Lung (tissue), 11 donors: ENCODE measurements at regions not wholly inside any gene's neighbourhood (a gene's known extent, or its start where the extent isn't known, plus 50 kb on each side); places are given as distances from the start of the nearest gene placed in this dataset.

Experiments
- ATAC-seq: fragments of 200-7000 bp; cut with Tn5 transposase; one replicate; pipeline ENCODE4 v1.9.1; 2020; ENCODE audit warnings: moderate number of reproducible peaks; ENCODE audit not compliant: insufficient read depth, low FRiP score
- DNase-seq, 3 donors: peaks; one replicate each; pipeline ENCODE4 v3.0.0-alpha.2; 2013 to 2017
- H3K27ac ChIP-seq, 2 donors: one replicate each; pipeline ENCODE4 v1.5.1; 2013; ENCODE audit warnings: mild to moderate bottlenecking in 2 of 2, moderate library complexity in 2 of 2, control low read depth in 1 of 2, inconsistent platforms in 1 of 2, low read depth in 1 of 2, low read length in 1 of 2
- H3K27me3 ChIP-seq, 3 donors: one replicate each; pipeline ENCODE4 v1.5.1; 2013; ENCODE audit warnings: low read length in 2 of 3; ENCODE audit not compliant: control insufficient read depth in 3 of 3, insufficient read depth in 3 of 3
- H3K36me3 ChIP-seq, 4 donors: one replicate each; pipeline ENCODE4 v1.5.1; 2013; ENCODE audit warnings: low read length in 4 of 4, mild to moderate bottlenecking in 1 of 4, moderate library complexity in 1 of 4; ENCODE audit not compliant: control insufficient read depth in 4 of 4, insufficient read depth in 4 of 4
- H3K4me1 ChIP-seq, 5 donors: one replicate each; pipeline ENCODE4 v1.5.1; 2013; ENCODE audit warnings: low read length in 5 of 5, mild to moderate bottlenecking in 2 of 5, moderate library complexity in 1 of 5; ENCODE audit not compliant: control insufficient read depth in 5 of 5, insufficient read depth in 5 of 5
- H3K4me3 ChIP-seq: one replicate; pipeline ENCODE4 v1.5.1; 2013; ENCODE audit warnings: mild to moderate bottlenecking, control low read depth, moderate library complexity
- H3K9ac ChIP-seq, 2 donors: one replicate each; pipeline ENCODE4 v1.5.1; 2013; ENCODE audit warnings: low read length in 2 of 2, control low read depth in 1 of 2; ENCODE audit not compliant: insufficient read depth in 1 of 2
- H3K9me3 ChIP-seq, 4 donors: one replicate each; pipeline ENCODE4 v1.5.1; 2013; ENCODE audit warnings: low read length in 3 of 4, mild to moderate bottlenecking in 1 of 4, moderate library complexity in 1 of 4; ENCODE audit not compliant: control insufficient read depth in 4 of 4, insufficient read depth in 3 of 4
- WGBS, 2 donors: extraction: QIAGEN DNeasy Blood & Tissue Kit; methylation state at CpG; one replicate each; pipeline ENCODE4 v1.1.7; 2013; 5-methylcytosine and 5-hydroxymethylcytosine counted together
- TF ChIP-seq, protein P1 (sequence below): IDR thresholded peaks from 2 replicates; pipeline ENCODE4 v1.5.1; 2012; ENCODE audit warnings: mild to moderate bottlenecking; ENCODE audit errors: control extremely low read depth, extremely low read depth
- donor health status: control.
- donor health status: control.
- donor health status: Bipolar disorder and iron deficiency.
- donor health status: healthy.
- donor health status: DM: yes; HTN: yes; CAD: no.

DNA sequence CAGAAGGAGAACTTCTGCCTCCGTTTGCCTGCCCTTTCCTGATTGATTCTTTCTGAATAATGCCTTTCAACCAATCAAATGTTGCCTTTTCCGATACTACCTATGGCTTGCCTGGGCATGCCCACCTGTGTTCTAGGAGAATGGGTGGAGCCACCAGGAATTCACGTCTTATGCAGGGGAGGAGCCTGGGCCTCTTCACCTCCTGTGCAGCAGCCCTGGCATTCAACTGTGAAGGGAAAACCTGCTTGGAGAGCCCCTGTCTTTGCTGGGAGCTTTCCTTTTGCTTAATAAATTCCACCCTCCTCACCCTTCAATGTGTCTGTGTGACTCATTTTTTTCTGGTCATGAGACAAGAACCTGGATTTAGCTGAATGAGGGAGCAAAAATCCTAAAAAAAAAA, 730.7 kb downstream of the UQCRFS1 start:
- no peak for ATAC-seq
- H3K9ac ChIP-seq: no peak overlapping the region
- no peak for DNase-seq
- peaks cover 0 to 4% (median 0%) of the 10 kb centered on the region in 5 donors for H3K4me1 ChIP-seq
- TF ChIP-seq, protein P1, sequence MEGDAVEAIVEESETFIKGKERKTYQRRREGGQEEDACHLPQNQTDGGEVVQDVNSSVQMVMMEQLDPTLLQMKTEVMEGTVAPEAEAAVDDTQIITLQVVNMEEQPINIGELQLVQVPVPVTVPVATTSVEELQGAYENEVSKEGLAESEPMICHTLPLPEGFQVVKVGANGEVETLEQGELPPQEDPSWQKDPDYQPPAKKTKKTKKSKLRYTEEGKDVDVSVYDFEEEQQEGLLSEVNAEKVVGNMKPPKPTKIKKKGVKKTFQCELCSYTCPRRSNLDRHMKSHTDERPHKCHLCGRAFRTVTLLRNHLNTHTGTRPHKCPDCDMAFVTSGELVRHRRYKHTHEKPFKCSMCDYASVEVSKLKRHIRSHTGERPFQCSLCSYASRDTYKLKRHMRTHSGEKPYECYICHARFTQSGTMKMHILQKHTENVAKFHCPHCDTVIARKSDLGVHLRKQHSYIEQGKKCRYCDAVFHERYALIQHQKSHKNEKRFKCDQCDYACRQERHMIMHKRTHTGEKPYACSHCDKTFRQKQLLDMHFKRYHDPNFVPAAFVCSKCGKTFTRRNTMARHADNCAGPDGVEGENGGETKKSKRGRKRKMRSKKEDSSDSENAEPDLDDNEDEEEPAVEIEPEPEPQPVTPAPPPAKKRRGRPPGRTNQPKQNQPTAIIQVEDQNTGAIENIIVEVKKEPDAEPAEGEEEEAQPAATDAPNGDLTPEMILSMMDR: no peak
- no peaks in the 10 kb centered on the region for H3K27me3 ChIP-seq
- no peaks in the 10 kb centered on the region for H3K9me3 ChIP-seq
- H3K4me3 ChIP-seq: no peak overlapping the region
- no peaks in the 10 kb centered on the region for H3K36me3 ChIP-seq
- no peak overlapping the region for H3K27ac ChIP-seq
- 75 to 84% methylated on average over 3 of the region's 3 CpGs for WGBS, 2 donors

DNA sequence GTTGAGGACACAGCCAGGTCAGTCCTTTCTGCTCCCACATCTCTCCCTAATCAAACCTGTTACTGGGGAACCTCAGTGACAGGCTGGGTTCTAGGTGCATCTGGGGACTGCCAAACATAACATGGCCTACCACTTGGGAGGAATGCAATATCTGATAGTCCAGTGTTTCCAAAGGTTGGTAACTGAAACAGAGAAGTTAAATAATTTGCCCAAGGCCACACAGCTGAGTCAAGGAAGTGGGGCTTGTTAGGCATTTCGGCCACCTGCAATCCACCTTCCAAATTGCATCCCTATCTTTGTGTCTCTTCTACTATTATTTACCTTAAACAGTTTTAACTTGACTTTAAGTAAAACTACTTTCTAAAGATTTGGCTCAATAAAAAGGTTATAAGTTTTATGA, 731.3 kb downstream of the UQCRFS1 start:
- Histone ChIP-seq H3K36me3 (no peaks in the 10 kb centered on the region), H3K4me3 (no peak overlapping the region), H3K4me1 (peaks cover 0 to 4% (median 0%) of the 10 kb centered on the region in 5 donors), H3K9me3 (no peaks in the 10 kb centered on the region), H3K9ac (no peak overlapping the region), H3K27ac (no peak overlapping the region), H3K27me3 (no peaks in the 10 kb centered on the region)
- WGBS, 2 donors: 80 to 90% methylated on average over 1 of the region's 1 CpG
- DNase-seq (no peak), ATAC-seq (no peak)
- TF ChIP-seq, protein P1: no peak

DNA sequence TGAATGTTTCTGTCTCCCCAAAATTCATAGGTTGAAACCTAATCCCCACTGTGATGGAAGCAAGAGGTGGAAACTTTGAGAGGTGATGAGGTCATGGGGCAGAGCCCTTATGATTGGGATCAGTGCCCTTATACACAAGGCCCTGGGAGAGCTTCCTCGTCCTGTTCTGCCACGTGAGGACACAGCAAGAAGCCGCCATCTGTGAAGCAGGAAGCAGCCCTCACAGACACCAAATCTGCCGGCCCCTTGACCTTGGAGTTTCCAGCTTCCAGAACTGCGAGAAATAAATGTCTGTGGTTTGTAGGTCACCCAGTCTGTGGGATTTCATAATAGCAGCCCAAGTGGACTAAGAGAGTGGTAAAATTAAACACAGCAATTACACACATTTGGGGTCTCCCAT, 737.4 kb downstream of the UQCRFS1 start:
- Histone ChIP-seq H3K27me3 (peaks cover 0 to 4% (median 0%) of the 10 kb centered on the region in 3 donors), H3K27ac (no peak overlapping the region), H3K4me3 (no peak overlapping the region), H3K36me3 (no peaks in the 10 kb centered on the region), H3K9me3 (no peaks in the 10 kb centered on the region), H3K4me1 (peaks cover 0 to 12% (median 0%) of the 10 kb centered on the region in 5 donors), H3K9ac (no peak overlapping the region)
- DNase-seq (peak in 1 of 3 donors; percentile 22), ATAC-seq (no peak)
- TF ChIP-seq, protein P1: no peak
- WGBS, 2 donors: 24 to 26% methylated on average over 5 of the region's 5 CpGs

- ATAC-seq (no peak), DNase-seq (peak; percentile 17 to 54 (median 22))
- H3K4me1 ChIP-seq: peaks cover 0 to 12% (median 0%) of the 10 kb centered on the region in 5 donors
- peaks cover 0 to 4% (median 0%) of the 10 kb centered on the region in 3 donors for H3K27me3 ChIP-seq
- no peaks in the 10 kb centered on the region for H3K36me3 ChIP-seq
- no peaks in the 10 kb centered on the region for H3K9me3 ChIP-seq
- TF ChIP-seq, protein P1: no peak
- H3K27ac ChIP-seq: no peak overlapping the region
- no peak overlapping the region for H3K9ac ChIP-seq
- no peak overlapping the region for H3K4me3 ChIP-seq
- 6 to 17% methylated on average over 7 of the region's 7 CpGs for WGBS, 2 donors
These were observed 740.1 kb downstream of the UQCRFS1 start for GRCh38 chr19:28472843-28473242.
